Large intestine (tissue), 3 donors: ENCODE measurements at regions not wholly inside any gene's neighbourhood (a gene's known extent, or its start where the extent isn't known, plus 50 kb on each side); places are given as distances from the start of the nearest gene placed in this dataset.

Experiments
- DNase-seq, 2 donors: peaks; one replicate each; pipeline versions ENCODE4 v3.0.0 to v3.0.0-alpha.2; 2013
- H3K27ac ChIP-seq: one replicate; pipeline ENCODE4 v1.5.1; 2013; ENCODE audit warnings: low read length
- H3K27me3 ChIP-seq: 2 replicates; pipeline ENCODE4 v1.6.1; 2013; ENCODE audit warnings: low read length; ENCODE audit not compliant: control insufficient read depth, insufficient read depth
- H3K36me3 ChIP-seq: 2 replicates; pipeline ENCODE4 v1.6.1; 2013; ENCODE audit warnings: low read length; ENCODE audit not compliant: control insufficient read depth, insufficient read depth
- H3K4me1 ChIP-seq: one replicate; pipeline ENCODE4 v1.6.1; 2013; ENCODE audit warnings: low read length; ENCODE audit not compliant: control insufficient read depth, insufficient read depth
- H3K4me3 ChIP-seq: one replicate; pipeline ENCODE4 v1.5.1; 2013; ENCODE audit warnings: low read length
- H3K9me3 ChIP-seq: one replicate; pipeline ENCODE4 v1.6.1; 2013; ENCODE audit warnings: mild to moderate bottlenecking, low read depth, low read length, moderate library complexity; ENCODE audit not compliant: control insufficient read depth
- WGBS: methylation state at CpG from one replicate; pipeline ENCODE4 v1.1.5; 2013; ENCODE audit warnings: low lambda C conversion rate; ENCODE audit not compliant: insufficient coverage; 5-methylcytosine and 5-hydroxymethylcytosine counted together

DNA sequence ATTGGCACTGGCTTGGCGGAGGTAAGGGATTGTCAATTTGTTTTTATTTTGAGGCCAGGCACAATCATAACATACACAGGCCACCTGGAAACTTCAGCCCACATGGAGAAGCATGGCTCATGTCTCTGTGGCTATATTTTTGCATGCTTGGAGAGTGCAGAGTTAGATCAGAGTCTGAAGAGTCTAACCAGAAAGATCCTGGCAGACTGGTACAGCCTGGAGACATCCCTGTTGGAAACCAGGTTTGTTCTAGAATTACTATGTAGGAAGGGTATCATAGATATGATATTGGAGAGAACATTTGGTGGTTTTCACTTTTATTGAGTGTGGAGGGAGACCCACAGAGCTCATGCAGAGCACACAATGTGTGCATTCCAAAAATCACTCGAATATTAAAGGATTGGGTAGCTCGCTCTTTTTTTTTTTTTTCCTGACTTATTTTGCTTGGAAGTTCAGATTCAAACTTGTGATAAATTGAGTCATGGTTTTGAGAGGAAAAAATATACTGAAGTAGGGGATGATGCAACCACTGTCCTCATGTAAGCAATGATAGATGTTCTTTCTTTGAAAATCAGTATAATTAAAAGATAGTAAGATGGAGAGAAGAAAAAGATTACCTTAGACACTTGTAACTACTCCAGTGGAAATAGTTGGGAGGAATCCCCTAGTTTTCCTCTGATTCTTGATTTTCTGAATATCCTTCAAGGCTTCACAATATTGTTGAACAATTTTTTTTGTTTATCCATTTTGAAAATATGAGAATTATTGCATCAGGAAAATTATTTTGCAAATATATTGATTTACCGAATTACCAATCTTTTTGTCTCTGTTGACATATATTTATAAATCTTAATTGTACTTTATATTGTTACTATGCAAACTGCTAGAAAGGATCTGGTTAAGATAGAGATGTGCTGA lies 185.7 kb upstream of the ZEB2 start:
- Histone ChIP-seq H3K36me3 (no peaks in the 10 kb centered on the region), H3K4me3 (no peak overlapping the region), H3K27ac (no peak overlapping the region), H3K27me3 (no peaks in the 10 kb centered on the region), H3K9me3 (no peaks in the 10 kb centered on the region), H3K4me1 (no peaks in the 10 kb centered on the region)
- 92% methylated on average over 3 of the region's 4 CpGs for WGBS
- DNase-seq, result no peak

DNA sequence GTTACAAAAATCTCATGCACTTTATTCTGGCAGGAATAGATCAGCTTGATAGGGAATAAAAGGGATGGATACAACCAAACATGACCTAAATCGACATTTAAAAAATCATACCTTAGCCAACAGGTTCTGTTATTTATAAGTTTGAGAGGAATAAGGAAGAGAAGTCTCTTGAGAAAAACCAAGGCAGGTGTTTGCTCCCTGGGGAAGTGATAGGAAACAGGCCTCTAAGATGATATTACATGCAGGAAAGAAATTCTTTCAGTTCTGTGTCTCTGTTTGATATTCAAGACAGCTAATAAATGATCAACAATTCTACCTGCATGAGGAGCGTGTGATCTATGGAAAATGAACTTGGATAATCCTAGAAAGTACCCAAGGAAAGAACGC lies 184.8 kb upstream of the ZEB2 start:
- Histone ChIP-seq H3K9me3 (no peaks in the 10 kb centered on the region), H3K4me1 (no peaks in the 10 kb centered on the region), H3K27ac (no peak overlapping the region), H3K27me3 (no peaks in the 10 kb centered on the region), H3K36me3 (no peaks in the 10 kb centered on the region), H3K4me3 (no peak overlapping the region)
- 92% methylated on average over 2 of the region's 3 CpGs for WGBS
- DNase-seq, result no peak

DNA sequence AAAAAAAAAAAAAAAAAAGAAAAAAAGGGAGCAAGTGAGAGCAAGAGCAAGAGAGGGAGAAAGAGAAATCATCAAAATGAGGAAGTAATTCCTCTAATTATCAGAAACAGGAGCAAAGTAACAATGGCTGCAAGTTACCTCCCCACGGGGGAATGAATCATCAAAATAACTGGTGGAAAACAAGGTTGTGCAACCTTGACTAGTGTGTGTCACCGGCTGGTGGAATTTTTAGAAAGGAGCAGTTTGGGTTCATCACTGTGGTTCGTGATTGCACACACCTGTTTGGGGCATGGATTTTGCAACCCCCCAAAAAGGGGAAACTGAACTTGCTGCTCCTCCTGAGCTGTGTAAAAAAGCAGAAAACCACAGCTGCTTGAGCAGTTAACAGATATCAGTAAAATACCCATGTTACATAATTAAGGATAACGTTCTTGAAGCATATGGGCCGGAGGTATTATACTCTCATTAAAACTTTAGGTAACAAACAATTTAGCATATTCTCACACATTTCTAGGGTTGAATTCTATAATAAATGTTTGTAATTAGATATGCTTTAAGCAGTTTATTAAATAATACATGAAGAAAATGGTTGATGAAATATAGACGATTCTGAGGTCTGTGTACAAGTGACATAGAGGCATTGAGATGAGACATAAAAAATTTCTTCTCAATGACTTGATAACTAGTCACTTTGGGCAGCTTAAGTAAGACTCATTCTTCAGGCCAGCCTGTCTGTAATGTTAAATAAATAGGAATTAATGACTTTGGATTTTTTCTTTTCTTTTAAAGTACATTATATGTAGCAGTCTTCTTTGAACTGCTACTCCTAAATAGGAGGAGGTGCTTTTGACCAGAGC lies 184.2 kb upstream of the ZEB2 start:
- no peaks in the 10 kb centered on the region for H3K36me3 ChIP-seq
- no peaks in the 10 kb centered on the region for H3K27me3 ChIP-seq
- DNase-seq, result peak; percentile 49 to 68
- no peaks in the 10 kb centered on the region for H3K4me1 ChIP-seq
- H3K4me3 ChIP-seq, result no peak overlapping the region
- H3K9me3 ChIP-seq, result no peaks in the 10 kb centered on the region
- 66% methylated on average over 3 of the region's 6 CpGs for WGBS
- no peak overlapping the region for H3K27ac ChIP-seq

DNA sequence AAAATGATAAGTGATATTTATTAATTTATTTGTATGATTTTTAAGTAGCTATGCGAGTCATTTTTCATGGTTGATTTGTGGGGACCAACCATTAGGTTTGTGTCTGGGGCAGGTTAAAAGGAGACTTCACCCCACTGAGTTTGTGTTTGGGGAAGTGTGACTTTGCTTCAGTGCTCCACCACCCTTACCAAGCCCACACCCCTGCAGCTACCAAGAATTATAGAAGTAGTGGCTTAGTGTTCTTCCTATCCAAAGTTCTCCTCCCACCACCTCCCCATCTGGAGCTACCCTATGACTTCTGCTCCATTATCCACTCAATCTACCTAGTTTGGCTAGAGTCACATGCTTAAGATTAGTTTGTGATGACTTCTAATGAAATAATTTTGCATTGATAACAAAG lies 182.1 kb upstream of the ZEB2 start:
- Histone ChIP-seq H3K9me3 (no peaks in the 10 kb centered on the region), H3K27me3 (no peaks in the 10 kb centered on the region), H3K36me3 (no peaks in the 10 kb centered on the region), H3K4me3 (no peak overlapping the region), H3K27ac (no peak overlapping the region), H3K4me1 (no peaks in the 10 kb centered on the region)
- no peak for DNase-seq
- WGBS, result 83% methylated on average over 1 of the region's 1 CpG

DNA sequence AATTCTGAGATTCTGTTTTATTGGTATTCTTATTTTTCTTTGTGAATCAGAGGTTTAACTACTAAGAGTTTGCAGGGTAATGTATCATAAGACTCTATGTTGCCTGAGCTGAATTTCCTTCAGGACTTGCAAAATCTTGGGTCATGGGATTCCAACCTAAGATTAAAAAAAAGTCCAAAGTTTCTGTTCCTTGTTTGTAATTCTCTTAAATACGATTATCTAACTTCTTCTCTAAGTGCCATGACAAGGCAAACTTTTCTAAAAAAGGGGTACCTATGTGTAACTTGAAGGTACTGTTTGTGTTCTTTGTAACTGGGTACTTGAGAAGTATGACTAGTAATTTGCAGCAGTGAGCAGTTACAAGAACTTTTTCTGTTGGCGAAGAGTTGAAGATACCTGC lies 181.3 kb upstream of the ZEB2 start:
- 75% methylated on average over 1 of the region's 2 CpGs for WGBS
- no peaks in the 10 kb centered on the region for H3K9me3 ChIP-seq
- no peaks in the 10 kb centered on the region for H3K4me1 ChIP-seq
- no peak for DNase-seq
- H3K4me3 ChIP-seq, result no peak overlapping the region
- no peak overlapping the region for H3K27ac ChIP-seq
- H3K36me3 ChIP-seq, result no peaks in the 10 kb centered on the region
- H3K27me3 ChIP-seq, result no peaks in the 10 kb centered on the region

DNA sequence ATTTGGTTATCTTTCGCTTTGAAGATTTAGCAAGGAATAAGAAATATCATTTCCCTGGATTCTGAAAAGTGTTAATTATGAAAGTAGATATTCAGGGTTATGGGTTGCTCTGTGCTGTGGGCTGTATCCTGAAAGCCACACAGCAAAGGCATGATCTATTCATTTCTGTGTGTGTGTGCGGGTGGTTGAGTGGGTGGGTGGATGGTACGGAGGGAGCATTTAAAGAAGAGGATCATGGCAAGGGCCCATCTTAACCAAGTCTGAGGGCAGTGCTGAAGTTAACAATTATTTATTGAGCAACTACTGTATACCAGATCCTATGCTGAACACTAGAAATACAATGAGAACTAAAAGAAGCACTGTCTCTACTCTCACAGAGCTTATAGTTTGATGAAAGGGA lies 178.2 kb upstream of the ZEB2 start:
- Histone ChIP-seq H3K4me3 (no peak overlapping the region), H3K27me3 (no peaks in the 10 kb centered on the region), H3K27ac (no peak overlapping the region), H3K4me1 (no peaks in the 10 kb centered on the region), H3K36me3 (no peaks in the 10 kb centered on the region), H3K9me3 (no peaks in the 10 kb centered on the region)
- no peak for DNase-seq
- no CpG with 5 or more reads among the region's 3 CpGs for WGBS

DNA sequence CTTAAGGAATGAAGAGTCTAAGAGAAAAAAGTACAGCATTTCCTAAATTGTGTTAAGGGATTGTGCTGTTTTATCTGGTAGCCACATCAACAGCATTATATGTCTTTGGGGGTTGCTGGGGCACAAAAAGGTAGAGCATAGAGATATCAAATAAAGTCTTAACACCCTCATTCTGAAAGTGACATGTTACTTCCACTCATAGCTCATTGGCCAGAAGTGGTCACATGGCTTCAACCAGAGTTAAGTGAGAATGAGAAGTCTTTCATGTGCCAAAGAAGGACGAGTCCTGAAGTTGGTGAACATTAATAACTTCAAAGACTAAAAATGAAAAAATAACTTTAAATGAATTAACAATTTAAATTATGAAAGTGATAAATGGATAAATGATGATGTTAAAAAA lies 175.7 kb upstream of the ZEB2 start:
- no CpG with 5 or more reads among the region's 1 CpG for WGBS
- H3K27ac ChIP-seq, result no peak overlapping the region
- H3K9me3 ChIP-seq, result no peaks in the 10 kb centered on the region
- H3K4me3 ChIP-seq, result no peak overlapping the region
- DNase-seq, result no peak
- no peaks in the 10 kb centered on the region for H3K27me3 ChIP-seq
- H3K4me1 ChIP-seq, result no peaks in the 10 kb centered on the region
- H3K36me3 ChIP-seq, result no peaks in the 10 kb centered on the region

DNA sequence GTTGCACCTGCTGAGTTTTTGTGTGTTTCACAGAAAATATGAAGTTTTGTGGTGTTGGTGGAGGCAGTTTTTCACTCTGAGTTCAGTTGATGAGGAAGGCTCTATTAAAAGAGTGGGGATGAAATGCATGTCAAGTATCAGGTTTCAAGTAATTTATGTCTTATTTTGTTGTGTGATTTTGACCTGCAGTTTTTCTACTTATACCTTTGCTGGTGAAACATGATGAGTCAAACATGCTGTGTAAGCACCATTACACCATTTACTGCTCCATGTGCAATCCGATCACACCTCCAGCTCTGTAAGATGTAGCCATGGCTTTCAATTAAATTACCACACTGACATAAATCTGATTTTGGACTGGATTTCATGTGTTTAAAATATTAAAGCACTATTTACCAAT lies 174.5 kb upstream of the ZEB2 start:
- Histone ChIP-seq H3K4me1 (no peaks in the 10 kb centered on the region), H3K27ac (no peak overlapping the region), H3K9me3 (no peaks in the 10 kb centered on the region), H3K36me3 (no peaks in the 10 kb centered on the region), H3K4me3 (no peak overlapping the region), H3K27me3 (no peaks in the 10 kb centered on the region)
- DNase-seq, result no peak
- WGBS, result 67% methylated on average over 1 of the region's 1 CpG

DNA sequence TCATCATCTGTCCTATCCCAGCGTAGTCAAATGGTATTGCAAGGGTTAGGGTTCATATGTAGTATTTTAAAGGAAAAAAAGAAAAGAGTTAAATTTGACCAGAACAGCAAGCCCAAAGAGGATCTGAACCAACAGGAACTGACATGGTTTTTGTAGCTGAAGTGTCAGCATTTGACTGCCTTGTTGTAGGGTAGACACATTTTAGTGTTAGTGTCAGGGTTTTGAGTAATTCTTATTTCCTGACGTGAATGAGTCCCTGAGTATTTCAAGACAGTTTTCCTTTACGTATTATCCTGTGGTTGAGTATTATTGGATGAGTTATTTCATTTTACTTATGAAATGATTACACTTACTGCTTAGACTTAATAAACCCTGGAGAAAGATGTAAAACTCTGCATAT lies 173.3 kb upstream of the ZEB2 start:
- no peaks in the 10 kb centered on the region for H3K9me3 ChIP-seq
- no peak for DNase-seq
- WGBS, result 100% methylated on average over 1 of the region's 3 CpGs
- H3K36me3 ChIP-seq, result no peaks in the 10 kb centered on the region
- H3K4me3 ChIP-seq, result no peak overlapping the region
- no peaks in the 10 kb centered on the region for H3K27me3 ChIP-seq
- H3K27ac ChIP-seq, result no peak overlapping the region
- H3K4me1 ChIP-seq, result no peaks in the 10 kb centered on the region

DNA sequence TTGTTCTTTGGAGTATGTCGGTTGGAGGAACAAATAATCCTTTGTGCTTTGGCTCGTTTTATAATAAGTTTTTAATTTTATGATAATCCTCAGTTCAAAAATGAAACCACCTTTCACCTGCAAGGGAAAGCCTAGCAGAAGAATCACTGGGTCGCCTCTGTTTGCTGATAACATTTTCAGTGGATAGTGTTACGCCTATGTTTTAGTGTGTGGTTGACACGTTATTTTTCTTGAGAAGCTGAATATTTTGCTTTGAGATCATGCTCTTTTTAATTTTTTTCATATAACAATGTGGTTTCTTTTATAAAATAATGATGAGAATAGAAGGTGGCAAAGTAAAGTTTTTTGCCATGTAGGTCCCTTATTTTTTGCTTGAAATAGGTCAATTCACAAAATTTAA lies 172.7 kb upstream of the ZEB2 start:
- no peak for DNase-seq
- no peaks in the 10 kb centered on the region for H3K9me3 ChIP-seq
- H3K27me3 ChIP-seq, result no peaks in the 10 kb centered on the region
- no peak overlapping the region for H3K4me3 ChIP-seq
- H3K27ac ChIP-seq, result no peak overlapping the region
- WGBS, result 100% methylated on average over 1 of the region's 5 CpGs
- no peaks in the 10 kb centered on the region for H3K36me3 ChIP-seq
- no peaks in the 10 kb centered on the region for H3K4me1 ChIP-seq
